HG03469 (cell line): ENCODE measurements at regions not wholly inside any gene's neighbourhood (a gene's known extent, or its start where the extent isn't known, plus 50 kb on each side); places are given as distances from the start of the nearest gene placed in this dataset.
"Not testable (repeated sequence)": the region's sequence is repeated elsewhere in the genome, so short reads cannot be mapped to it uniquely, and the experiment has no call there.

ENCODE experiments used
- ATAC-seq: cut with Tn5 transposase; IDR thresholded peaks from one replicate; pipeline ENCODE4 v1.9.1; 2021; ENCODE audit warnings: mild to moderate bottlenecking, moderate library complexity, moderate number of reproducible peaks; ENCODE audit not compliant: unreplicated experiment

DNA sequence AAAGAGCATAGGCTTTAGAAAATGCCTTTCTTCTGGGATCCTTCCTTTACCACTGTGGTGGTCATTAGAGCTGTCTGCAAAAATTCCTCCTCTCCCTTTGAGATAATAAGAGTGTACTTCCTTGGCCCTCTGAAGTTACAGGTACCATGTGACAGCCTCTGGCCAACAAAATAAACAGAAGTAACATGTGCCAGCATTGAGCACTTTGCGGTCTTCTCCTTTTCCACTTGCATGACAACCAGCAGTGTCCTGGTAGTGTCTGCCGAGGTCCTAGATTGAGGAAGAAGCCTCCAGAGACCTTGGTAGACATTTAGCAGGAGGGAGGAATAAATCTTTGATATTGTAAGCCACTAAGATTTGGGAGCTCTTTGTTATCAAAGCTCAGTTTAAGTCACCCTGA lies 87.5 kb upstream of the ARID1B start:
- no peak for ATAC-seq

DNA sequence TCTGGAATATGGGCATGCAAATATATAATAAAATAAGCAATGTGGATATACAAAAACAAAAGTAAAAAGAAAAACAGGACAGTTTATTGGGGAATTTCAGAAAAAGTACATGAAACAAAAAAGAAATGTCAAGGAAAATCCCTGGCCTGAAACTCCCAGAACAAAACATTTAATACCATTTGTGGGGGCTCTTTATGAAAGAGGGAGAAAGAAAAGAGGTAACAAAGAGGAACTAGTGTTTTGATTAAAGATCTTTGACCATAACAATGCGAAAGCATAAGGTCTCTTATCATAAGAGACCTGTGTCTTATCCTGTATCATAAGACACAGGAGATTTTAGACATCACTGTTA lies 88.6 kb upstream of the ARID1B start:
- ATAC-seq, result no peak

DNA sequence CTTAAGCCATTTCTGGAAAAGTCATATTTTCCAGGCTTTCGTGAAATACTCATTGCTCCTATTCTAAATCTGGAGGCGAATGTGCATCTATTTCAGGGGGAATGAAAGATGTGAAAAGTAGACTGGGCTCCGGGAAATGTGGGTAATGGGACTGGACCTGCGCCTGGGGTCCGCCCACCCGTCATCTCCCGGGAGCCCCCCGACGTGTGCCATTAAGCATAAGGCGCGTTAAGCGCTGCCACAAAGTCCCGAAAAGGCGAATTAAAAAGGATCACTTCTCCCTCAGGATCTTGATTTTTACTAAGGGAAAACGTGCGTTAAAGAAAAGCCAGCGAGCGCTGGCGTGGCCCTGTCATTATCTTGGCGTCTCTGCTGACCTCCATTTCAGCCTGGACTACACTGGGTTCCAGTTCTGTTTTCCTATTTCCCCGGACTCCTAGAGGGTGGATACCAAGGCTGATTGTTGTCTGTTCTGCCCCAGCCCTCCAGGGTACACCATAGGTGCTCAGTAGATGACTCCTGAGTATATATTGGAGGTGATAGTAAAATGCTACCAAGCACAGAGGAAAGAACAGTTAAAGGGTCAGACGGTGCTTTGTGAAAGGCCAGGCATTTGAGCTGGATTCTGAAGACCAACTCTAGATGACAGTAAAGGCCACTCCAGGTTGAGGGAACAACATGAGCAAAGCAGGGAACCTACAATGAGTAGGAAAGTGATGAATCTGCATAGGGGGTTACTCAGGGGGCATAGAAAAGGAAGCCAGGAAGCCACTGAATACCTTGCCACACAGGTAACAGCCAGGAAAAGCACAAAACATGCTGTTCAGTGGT lies 89.2 kb upstream of the ARID1B start:
- ATAC-seq, result no peak

DNA sequence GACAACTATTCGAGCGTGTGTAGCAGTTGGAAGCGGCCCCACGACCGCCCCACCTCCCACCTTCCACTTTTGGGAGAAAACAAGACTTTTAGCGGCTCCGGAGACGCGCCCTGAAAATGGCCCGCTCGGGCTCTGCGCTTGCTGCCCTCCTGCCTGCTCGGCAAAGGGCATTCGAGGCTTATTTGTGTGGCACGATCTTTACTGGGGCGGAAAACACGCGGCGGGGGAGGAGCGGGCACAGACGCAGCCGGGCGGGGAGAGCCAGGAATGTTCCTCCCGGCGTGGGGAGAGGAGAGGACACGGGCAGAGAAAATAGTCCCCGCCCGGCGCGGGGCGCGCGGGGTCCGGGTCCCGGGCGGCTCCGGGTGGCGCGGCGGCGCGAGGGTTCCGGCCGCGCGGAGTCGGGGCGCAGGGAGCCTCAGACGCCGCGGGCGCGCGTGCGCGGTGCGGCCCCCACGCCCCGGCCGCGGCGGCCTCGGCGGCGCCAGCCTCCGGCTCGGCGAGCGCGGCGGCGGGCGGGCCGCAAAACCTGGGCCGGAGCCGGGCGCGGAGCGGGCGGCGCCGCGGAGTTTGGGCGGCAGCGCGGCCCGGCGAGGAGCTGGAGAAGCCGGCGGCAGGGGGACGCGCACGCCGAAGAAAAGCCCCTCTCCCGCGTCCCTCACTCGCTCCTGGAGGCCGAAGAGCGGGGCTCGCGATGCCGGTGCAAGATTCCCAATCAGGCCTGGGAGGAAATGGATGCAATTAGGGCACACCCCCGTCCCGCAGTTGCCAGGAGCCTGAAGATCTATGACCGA lies 90.0 kb upstream of the ARID1B start:
- peak; percentile 29 for ATAC-seq

DNA sequence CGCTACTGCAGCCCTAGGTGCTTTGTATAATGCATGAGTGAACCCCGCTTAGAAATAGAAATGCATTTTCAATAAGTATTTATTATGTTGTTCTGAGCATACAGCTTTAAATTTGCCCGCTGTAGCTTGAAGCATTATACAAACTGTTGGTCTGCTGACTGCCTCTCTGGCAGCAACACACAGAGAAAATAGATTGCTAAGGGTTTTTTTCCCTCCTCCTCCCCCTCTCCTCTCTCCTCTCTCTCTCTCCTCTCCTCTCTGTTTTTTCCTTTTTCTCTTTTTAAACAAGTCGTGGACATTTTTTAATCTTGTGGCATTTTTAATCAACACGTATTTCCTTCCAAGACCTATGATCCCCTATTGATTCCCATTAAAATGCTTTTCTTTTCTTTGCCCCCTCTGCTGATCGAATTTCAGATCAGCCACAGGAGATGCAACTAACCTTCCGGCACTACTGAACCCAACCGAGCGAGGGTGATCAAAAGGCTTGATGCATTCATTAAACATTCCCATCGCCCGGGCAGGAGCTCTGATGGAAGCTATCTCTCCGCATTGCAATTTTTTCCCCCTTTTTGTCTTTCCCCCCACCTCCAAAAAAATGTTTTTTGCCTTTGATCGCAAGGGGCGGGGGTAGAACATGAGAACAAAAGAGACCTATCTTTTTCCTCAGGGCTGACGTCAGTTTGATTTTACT lies 90.7 kb upstream of the ARID1B start:
- ATAC-seq, result no peak

DNA sequence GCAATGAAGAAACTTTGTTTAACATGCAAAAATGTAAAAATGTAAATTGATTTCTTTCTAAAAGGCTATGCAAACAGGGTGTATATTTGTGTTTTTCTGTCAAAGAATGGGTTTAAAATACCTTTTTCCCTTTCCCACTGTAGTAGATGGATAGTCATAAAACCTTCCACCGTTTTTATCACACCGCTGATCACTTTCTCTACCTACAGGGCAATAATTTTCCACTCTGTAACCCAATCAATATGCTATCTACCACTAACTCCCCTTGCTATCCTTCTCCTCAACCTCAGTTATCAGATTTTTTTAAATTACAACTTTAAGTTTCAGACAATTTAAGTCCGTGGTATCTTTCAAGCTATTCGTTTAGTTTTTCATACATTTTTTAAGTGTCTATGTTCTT lies 91.4 kb upstream of the ARID1B start:
- ATAC-seq, result no peak

DNA sequence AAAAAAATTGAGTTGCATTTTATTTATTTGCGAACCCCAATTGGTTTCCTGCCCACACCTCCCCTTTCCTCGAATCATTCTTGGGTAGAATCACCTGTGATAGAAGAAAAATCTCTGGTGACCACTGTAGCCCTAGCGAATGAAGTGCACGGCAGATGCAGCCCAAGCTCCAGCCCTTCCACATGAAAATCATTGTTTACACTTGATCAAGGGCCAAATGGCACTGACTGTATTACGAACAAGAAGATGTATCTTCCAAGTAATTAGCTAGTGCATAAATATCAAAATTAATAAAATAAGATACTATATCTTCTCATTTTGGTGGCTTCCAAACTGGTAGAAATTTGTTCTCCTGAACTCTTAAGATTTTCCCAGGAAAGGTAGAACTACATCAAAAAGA lies 93.4 kb upstream of the ARID1B start:
- ATAC-seq, result no peak

DNA sequence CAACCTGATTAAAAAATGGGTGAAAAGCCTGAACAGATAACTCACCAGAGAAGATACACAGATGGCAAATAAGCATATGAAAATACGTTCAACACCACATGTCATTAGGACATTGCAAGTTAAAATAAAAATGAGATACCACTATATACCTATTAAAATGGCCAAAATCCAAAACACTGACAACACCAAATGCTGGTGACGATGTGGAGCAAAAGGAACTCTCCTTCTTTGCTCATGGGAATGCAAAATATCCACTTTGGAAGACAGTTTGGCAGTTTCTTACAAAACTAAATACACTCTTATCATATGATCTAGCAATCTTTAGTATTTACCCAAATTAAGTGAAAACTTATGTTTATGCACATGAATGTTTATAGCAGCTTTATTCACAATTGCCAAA lies 100.5 kb upstream of the ARID1B start:
- no peak for ATAC-seq

DNA sequence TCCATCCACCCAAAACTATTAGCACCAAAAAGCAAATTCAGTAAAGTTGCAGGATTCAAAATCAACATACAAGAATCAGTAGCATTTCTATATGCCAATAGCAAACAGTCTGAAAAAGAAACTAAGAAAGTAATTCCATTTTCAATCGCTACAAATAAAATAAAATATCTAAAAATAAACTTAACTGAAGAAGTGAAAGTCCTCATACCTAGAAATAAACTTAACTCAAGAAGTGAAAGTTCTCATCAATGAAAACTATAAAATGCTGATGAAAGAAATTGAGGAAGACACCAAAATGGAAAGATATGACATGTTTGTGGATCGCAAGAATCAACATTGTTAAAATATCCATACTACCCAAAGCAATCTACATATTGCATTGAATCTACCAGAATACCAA lies 103.0 kb upstream of the ARID1B start:
- ATAC-seq, result no peak

DNA sequence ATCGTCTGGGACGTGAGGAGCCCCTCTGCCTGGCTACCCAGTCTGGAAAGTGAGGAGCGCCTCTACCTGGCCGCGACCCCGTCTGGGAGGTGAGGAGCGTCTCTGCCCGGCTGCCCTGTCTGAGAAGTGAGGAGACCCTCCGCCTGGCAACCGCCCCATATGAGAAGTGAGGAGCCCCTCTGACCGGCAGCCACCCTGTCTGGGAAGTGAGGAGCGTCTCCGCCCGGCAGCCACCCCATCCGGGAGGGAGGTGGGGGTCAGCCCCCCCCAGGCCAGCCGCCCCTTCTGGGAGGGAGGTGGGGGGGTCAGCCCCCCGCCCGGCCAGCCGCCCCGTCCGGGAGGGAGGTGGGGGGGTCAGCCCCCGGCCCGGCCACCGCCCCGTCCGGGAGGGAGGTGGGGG lies 107.1 kb upstream of the ARID1B start:
- not testable (repeated sequence) for ATAC-seq

DNA sequence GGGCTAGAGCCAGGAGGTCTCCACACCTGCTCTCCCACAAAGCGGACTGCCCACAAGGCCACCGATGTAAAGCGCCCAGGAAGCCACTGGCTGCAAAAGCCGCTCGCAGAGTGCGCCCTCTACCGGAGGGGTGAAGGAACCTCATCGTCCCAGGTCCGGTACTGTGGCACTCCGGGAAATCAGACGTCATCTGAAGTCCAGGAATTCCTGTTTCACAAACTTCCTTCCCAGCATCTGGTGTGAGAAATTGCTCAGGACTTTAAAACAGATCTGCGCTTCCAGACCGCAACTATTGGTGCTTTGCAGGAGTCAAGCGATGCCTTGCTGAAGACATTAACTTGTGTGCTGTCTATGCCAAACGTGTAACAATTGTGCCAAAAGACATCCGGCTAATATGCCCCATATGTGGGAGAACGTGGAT lies 115.1 kb upstream of the ARID1B start:
- ATAC-seq, result no peak

DNA sequence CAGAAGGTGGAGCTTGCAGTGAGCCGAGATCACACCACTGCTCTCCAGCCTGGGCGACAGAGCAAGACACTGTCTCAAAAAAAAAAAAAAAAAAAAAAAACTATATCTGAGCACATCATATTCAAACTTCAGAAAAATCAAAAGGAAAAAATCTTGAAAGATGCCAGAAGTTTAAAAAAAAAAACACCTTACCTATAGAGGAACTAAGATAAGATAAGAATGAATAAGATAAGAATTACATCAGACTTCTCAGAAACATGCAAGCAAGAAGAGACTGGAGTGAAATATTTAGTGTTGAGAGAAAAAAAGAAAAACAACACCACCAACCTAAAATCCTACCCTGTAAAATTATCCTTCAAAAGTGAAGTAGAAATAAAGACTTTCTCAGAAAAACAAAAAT lies 116.8 kb upstream of the ARID1B start:
- ATAC-seq, result no peak

DNA sequence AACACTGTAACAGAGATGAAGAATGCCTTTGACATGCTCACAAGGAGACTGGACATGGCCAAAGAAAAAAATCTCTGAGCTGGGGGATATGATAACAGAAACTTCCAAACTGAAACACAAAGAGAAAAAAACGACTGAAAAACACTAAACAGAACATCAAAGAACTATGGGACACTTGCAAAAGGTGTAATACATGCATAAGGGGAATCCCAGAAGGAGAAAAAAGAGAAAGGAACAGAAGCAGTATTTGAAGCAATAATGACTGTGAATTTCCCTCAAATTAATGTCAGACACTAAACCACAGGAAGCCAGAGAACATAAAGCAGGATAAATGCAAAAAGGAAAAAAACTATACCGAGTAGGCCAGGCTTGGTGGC lies 117.4 kb upstream of the ARID1B start:
- ATAC-seq, result no peak

DNA sequence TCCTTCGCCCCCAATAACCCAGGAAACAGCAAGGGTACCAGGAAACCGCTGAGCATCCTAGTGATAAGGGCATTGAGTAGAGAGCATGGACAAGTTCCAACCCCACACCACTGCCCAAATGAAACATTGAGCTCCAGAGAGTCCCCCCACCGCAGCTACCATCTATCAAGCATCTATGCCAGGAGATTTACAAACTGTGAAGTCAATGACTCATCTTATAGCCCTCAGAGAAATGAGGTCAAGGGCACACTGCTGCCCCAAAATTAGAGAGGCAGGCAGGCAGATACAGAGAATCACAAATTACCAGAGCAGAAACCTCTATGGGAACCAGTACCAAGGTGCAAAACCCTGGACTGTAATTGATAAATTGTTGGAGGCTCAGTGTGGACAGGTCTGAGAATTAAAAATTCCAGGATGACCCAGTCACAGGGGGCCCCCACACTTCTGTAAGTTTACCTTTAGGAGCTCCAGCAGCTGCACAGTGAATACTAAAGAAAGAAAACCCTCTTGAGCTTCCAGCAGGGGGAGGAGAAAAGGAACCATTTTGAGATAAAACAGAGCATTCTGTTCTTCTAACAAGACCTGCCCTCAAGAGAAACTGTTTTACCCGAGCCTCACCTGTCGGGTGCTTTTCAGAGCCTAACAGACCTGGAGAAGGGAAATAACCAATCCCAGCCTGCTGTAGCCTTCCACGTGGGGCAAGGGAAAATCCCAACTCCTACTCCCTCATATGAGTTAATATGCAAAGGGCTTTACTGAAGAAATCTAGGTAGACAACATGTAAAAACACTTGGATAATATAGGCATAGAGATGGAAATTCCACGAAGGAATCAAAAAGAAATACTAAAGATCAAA lies 118.0 kb upstream of the ARID1B start:
- ATAC-seq, result no peak

DNA sequence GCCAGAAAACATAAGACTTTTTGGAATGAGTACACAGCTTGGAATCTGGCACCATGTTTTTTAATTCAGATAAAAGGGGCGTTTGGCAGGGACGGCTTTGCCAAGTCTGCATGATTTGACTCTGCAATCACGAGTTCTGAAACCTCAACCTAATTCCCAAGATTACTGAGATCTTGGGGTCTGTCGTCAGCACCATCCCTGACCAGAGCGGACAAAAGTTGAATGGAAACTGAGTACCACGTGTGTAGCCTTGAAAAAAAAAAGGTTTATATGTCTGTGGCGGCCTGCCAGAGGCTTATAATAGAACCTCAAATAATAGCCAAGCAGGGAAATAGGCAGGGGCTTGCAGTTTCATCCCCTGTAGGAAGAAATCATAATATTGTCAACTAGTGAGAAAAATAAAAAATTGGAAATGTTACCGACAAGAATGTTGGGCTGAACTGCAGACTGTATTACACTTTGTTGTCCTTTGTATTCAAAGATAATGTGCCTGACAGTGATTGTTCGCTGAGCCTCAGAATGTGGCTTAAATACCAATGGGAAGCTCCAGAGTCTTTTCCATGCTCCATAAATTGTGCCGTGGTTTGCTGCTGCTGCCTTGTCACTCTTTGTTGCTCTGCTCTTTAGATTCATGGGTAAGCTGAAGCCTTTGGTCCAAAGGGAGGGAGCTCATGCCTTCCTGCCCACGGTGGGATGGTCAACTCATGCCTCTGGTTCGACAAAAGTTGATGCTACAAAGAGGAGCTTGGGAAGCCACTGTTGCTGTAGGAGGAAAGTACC lies 118.8 kb upstream of the ARID1B start:
- ATAC-seq, result no peak

DNA sequence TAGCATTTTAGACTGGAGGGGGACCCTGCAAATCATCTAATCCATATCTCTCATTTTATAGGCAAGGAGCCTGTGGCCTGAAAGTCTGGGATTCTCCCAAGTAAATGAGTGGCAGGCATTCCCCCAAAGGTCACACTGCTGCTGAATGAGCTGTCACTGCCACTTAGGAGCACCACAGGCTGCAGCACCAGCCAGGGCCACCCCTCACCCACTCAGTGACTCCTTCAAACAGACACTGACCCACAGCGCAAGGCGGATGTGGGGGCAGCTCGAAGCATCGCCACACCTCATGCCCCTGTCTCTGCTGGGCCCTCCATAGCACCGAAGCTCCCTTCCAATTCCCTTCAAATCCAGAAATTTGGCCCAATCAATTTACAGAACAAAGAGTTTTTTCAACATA lies 119.9 kb upstream of the ARID1B start:
- no peak for ATAC-seq

DNA sequence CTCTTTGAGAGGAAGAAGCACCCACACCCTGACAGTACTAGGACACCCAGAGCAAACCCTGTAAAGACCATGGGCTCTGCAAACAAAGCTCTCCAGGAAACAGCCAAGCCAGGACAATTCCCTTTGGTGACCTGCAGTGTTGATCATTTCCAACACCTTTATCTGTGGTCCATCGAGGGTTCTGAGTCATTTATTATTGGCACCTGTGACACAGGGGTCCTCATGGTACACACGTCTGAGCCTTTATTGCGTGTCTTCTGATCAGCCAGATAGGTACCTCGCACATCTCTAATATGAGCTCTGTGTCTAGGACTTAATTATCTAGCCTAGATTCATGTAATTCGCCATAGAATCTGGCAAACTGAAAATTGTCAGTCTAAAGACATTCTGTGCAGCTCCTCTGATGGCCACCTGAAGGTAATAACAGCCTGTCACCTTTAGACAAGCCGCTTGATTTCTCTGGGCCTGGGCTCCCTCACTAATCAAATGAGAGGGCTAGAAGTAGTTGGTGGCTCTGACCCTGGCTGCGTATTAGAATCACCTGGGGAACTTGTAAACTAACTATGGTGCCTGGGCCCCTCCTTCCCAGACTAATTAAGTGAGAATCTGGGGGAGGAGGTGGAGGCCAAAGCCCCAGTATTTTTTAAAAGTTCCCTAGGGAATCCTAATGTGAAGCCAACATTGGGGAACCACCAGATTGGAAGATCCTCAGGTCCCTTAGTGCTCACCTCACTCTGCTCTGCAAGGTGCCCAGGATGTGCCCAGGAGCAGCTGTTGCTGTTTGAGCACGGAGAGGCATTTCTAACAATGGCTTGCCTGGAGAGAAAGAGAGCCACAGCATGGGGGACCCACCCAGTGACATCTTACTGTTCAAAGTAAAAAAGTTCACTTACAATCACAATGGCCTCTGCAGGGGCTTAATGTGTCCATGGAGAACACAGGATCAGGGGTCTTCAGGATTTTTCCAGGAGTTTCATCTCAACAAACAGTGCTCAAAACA lies 122.0 kb upstream of the ARID1B start:
- no peak for ATAC-seq

DNA sequence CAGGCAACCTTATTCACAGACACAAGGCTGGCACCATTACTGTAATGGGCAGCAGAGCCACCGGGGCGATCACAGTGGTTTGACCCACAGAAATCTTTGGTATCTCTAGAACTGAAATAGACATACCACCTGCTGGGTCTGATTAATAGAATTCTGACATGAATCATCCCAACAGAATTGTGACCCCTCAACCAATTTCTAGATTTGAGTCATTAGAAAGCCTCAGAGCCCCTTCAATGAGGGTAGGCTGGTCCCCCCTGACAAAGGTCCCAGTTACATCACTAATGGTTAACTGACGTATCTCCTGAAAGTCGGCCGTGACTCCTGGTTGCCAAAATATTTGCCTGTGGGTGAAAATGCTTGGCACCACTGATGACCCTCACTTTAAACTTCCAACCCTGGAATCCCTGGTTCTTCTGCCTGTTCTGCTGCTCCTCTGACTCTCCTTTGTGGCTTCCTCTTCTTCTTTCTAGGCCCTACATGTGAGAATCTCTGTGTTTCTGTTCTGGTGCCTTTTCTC lies 124.9 kb upstream of the ARID1B start:
- no peak for ATAC-seq

DNA sequence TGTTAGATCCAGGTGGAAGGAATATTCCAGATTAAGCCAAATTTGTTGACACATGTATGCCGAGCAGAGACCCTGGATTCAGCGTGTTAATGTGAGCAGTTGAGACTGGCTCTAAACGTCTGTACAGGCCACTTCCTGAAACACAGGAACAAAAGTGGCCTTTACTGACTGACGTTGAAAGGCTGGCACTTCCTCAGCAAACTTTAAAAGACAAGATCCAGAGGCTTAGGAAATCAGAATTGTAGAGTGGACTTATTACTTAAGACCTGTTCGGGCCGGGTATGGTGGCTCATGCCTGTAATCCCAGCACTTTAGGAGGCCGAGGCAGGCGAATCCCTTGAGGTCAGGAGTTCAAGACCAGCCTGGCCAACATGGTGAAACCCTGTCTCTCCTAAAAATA lies 125.7 kb upstream of the ARID1B start:
- no peak for ATAC-seq
